Natural killer cell (primary cell): ENCODE measurements at regions not wholly inside any gene's neighbourhood (a gene's known extent, or its start where the extent isn't known, plus 50 kb on each side); places are given as distances from the start of the nearest gene placed in this dataset.
"Not testable (repeated sequence)": the region's sequence is repeated elsewhere in the genome, so short reads cannot be mapped to it uniquely, and the experiment has no call there.

Experiments used
- ATAC-seq, 3 donors: fragments of 150-1000 bp in 2 of 3; fragments of 200-7000 bp in 1 of 3; cut with Tn5 transposase; 1 replicate in 1 of 3; 2 replicates in 2 of 3; pipeline ENCODE4 v1.10.0; 2021; ENCODE audit warnings: mild to moderate bottlenecking in 2 of 3, moderate library complexity in 2 of 3
- DNase-seq, 2 donors: peaks; one replicate each; pipeline versions ENCODE4 v3.0.0 to v3.0.0-alpha.2; 2013 to 2021; ENCODE audit warnings: mixed read lengths in 1 of 2
- H3K27ac ChIP-seq: one replicate; pipeline ENCODE4 v1.5.1; 2013; ENCODE audit warnings: mild to moderate bottlenecking, low read length
- H3K27me3 ChIP-seq: one replicate; pipeline ENCODE4 v1.6.1; 2013; ENCODE audit warnings: low read length; ENCODE audit not compliant: control insufficient read depth, insufficient read depth
- H3K36me3 ChIP-seq: one replicate; pipeline ENCODE4 v1.6.1; 2013; ENCODE audit warnings: low read length; ENCODE audit not compliant: control insufficient read depth, insufficient read depth
- H3K4me1 ChIP-seq: one replicate; pipeline ENCODE4 v1.6.1; 2013; ENCODE audit warnings: low read length; ENCODE audit not compliant: control insufficient read depth, insufficient read depth
- H3K4me3 ChIP-seq: one replicate; pipeline ENCODE4 v1.5.1; 2013; ENCODE audit warnings: low read length
- H3K9me3 ChIP-seq: one replicate; pipeline ENCODE4 v1.6.1; 2013; ENCODE audit warnings: low read length; ENCODE audit not compliant: control insufficient read depth, insufficient read depth
- H3K27ac Mint-ChIP-seq, 2 donors: one replicate each; pipeline ENCODE4 v1.8.0; 2022; ENCODE audit warnings: mild to moderate bottlenecking in 2 of 2, mixed read lengths in 2 of 2, moderate library complexity in 1 of 2
- H3K27me3 Mint-ChIP-seq, 2 donors: one replicate each; pipeline ENCODE4 v1.8.0; 2022; ENCODE audit warnings: low read depth in 2 of 2, mixed read lengths in 2 of 2
- H3K36me3 Mint-ChIP-seq: one replicate; pipeline ENCODE4 v1.8.0; 2022; ENCODE audit warnings: mixed read lengths
- H3K4me1 Mint-ChIP-seq, 2 donors: one replicate each; pipeline ENCODE4 v1.8.0; 2022; ENCODE audit warnings: mixed read lengths in 2 of 2
- H3K4me3 Mint-ChIP-seq: one replicate; pipeline ENCODE4 v1.8.0; 2022; ENCODE audit warnings: mild to moderate bottlenecking, moderate library complexity, mixed read lengths
- H3K9me3 Mint-ChIP-seq, 2 donors: one replicate each; pipeline ENCODE4 v1.8.0; 2022; ENCODE audit warnings: mixed read lengths in 2 of 2
- WGBS: methylation state at CpG from one replicate; pipeline ENCODE4 v1.1.7; 2013; ENCODE audit warnings: missing lambda C conversion rate; ENCODE audit not compliant: insufficient coverage; 5-methylcytosine and 5-hydroxymethylcytosine counted together
- intact Hi-C: fragments of 100-400 bp; cut with micrococcal nuclease; formaldehyde crosslinking; loops from one replicate; pipeline ENCODE4 v1.14.2; 2022

DNA sequence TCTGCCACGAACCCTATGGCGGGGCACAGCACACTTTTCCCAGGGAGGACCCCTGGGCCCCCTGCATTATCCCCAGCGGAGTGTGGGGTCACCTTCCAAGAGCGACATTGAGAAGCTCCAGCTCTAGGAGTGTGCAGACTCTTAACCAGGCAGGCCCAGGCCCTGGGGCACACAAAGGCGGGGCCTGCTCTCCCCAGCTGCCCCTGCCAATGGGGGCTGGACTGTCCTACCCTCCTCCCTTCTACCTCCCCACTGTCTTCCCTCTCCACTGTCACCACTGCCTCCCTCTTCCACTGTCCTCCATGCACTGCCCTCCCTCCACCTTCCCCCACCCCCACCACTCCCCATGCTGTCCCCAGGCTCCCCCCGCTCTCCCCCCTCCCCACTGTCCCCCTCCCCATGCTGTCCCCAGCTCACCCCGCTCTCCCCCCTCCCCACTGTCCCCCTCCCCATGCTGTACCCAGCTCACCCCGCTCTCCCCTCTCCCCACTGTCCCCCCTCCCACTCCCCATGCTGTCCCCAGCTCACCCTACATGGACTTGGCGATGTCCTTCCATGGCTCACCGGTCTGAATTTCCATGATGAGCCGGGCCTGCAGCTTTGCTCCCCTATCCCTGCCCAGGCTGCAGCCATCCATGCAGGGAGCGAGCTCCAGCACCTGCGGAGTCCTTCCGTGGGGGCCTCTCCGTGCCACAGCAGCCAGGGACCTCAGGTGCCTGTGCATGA, 5483.6 kb upstream of the TPTE start:
- H3K4me1 Mint-ChIP-seq, H3K27ac Mint-ChIP-seq, H3K4me3 Mint-ChIP-seq, H3K36me3 ChIP-seq, H3K36me3 Mint-ChIP-seq, H3K27me3 Mint-ChIP-seq, DNase-seq, H3K27me3 ChIP-seq, H3K4me1 ChIP-seq, intact Hi-C loops, H3K9me3 Mint-ChIP-seq, H3K27ac ChIP-seq, H3K4me3 ChIP-seq, ATAC-seq, H3K9me3 ChIP-seq: not testable (repeated sequence)
- WGBS = 91% methylated on average over 5 of the region's 15 CpGs

DNA sequence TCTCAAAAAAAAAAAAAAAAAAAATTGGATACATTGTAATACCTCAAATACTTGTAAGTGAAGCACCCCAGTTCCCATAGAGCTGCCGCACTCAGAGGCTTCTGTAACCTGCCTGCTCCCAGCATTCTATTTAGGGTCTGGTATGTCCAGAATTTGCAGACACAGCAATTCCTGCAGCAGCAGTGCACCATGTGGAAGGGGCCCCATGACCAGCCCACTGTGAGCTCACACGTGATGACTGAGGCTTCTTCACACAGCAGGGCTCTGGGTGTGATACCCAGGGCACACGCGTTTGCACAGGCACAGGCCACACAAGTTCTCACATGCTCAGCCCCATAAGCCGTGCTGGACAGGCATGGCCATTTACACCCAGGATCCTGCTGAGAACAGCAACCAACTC, 5481.5 kb upstream of the TPTE start:
- peak in 1 of 3 donors; percentile 31 for ATAC-seq
- H3K4me3 Mint-ChIP-seq, H3K4me1 Mint-ChIP-seq, H3K36me3 Mint-ChIP-seq, DNase-seq, H3K36me3 ChIP-seq, H3K27me3 Mint-ChIP-seq, H3K27me3 ChIP-seq, intact Hi-C loops, H3K4me1 ChIP-seq, H3K9me3 ChIP-seq, H3K27ac ChIP-seq, H3K9me3 Mint-ChIP-seq, H3K27ac Mint-ChIP-seq, H3K4me3 ChIP-seq: not testable (repeated sequence)
- WGBS = no CpG with 5 or more reads among the region's 5 CpGs

DNA sequence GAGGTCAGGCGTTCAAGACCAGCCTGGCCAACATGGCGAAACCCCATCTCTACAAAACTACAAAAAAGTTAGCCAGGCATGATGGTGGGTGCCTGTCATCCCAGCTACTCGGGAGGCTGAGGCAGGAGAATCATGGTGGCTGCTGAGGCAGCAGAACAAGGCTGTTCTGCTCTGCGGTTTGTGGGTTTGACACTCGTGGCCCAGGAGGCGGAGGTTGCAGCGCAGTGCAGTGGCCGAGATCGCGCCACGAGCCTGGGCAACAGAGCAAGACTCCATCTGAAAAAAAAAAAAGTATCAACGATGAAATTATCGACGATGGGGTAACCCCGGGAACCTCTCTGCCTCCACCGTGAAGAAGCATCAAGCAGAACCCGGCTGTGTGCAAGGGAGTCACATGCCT, 5478.8 kb upstream of the TPTE start:
- DNase-seq, H3K27ac ChIP-seq, H3K36me3 ChIP-seq, H3K27ac Mint-ChIP-seq, H3K27me3 Mint-ChIP-seq, intact Hi-C loops, H3K36me3 Mint-ChIP-seq, H3K27me3 ChIP-seq, H3K4me3 Mint-ChIP-seq, H3K4me3 ChIP-seq, H3K9me3 ChIP-seq, H3K4me1 ChIP-seq, H3K9me3 Mint-ChIP-seq, H3K4me1 Mint-ChIP-seq: not testable (repeated sequence)
- peak; percentile 70 to 92 (median 88) for ATAC-seq
- no CpG with 5 or more reads among the region's 17 CpGs for WGBS

DNA sequence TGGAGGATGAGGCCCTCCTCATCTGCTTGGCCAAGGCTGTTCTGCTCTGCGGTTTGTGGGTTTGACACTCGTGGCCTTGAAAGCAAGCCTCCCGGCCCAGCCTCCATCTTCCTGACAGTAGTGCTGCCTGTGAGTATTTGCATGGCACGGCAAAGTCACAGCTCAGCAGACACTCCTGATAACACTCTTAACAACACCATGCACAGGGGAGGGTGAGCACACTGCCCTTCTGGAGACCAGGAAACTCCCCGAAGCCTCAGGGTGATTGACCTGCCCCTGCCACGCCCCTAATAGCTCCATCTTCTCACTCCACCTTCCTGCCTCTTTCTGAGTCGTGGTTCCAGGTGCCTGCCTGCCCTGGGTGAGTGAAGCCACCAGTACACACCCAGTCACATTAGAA, 5476.6 kb upstream of the TPTE start:
- DNase-seq, H3K27ac ChIP-seq, H3K36me3 Mint-ChIP-seq, H3K4me3 ChIP-seq, H3K36me3 ChIP-seq, intact Hi-C loops, H3K4me1 Mint-ChIP-seq, H3K9me3 ChIP-seq, H3K27me3 ChIP-seq, H3K9me3 Mint-ChIP-seq, H3K27me3 Mint-ChIP-seq, H3K4me1 ChIP-seq, H3K27ac Mint-ChIP-seq, H3K4me3 Mint-ChIP-seq: not testable (repeated sequence)
- peak in 2 of 3 donors; percentile 46 to 50 for ATAC-seq
- no CpG with 5 or more reads among the region's 7 CpGs for WGBS

DNA sequence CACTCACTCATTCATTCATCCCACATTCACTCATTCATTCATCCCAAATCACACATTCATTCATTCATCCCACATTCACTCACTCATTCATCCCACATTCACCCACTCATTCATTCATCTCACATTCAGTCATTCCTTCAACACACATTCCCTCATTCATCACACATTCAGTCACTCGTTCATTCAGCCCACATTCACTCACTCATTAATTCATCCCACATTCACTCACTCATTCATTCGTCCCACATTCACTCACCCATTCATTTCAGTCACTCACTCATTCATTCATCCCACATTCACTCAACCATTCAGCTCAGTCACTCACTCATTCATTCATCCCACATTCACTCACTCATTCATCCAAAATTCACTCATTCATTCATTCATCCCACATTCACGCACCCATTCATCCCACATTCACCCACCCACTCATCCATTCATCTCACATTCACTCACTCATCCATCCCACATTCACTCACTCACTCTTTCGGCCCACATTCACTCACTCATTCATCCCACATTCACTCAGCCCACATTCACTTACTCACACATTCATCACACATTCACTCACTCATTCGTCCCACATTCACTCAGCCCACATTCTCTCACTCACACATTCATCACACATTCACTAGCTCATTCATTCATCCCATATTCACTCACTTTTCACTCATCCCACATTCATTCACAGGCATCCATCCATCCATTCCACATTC, 5469.9 kb upstream of the TPTE start:
- intact Hi-C loops, DNase-seq, H3K36me3 ChIP-seq: not testable (repeated sequence)

DNA sequence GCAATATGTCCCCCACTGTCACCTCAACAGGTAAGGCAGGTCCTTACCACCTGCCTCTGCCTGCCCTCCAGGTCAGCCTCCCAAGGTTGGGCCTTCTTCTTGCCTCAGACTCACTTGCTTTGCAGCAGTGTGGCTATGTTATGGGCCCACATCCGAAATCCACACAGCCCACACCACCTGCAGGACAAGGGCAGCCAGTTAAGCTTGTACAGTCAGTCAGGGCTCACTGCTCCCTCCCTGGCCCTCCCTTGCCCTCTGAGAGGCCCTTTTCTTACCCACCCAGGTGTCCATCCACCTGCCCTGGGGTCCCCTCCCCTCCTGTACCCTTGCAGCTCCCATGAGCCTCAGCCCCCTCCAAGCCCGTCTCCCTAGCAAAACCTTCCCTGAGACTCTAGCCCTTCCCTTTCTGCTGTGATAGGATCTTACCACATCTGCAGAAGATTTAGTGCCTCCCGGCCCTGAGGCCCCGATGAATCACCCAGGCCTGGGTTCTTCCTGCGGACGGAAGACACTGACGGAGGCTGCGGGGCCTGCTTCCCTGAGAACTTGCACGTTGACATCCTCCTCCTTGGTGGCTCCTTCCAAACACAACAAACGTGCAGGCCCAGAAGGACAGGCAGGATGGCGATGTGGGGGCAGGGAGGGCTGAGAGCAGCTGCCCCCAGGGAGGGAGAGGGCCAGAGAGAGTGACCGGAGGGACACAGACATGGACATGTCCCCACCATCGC, 5466.2 kb upstream of the TPTE start:
- H3K36me3 Mint-ChIP-seq, H3K9me3 Mint-ChIP-seq, H3K4me1 Mint-ChIP-seq, H3K4me3 Mint-ChIP-seq, H3K27ac Mint-ChIP-seq, H3K9me3 ChIP-seq, H3K27ac ChIP-seq, ATAC-seq, H3K4me1 ChIP-seq, H3K27me3 Mint-ChIP-seq, H3K36me3 ChIP-seq, H3K27me3 ChIP-seq, H3K4me3 ChIP-seq, intact Hi-C loops, DNase-seq: not testable (repeated sequence)
- WGBS = no CpG with 5 or more reads among the region's 13 CpGs

More for the DNA sequence above, 5469.9 kb upstream of the TPTE start:
- H3K36me3 Mint-ChIP-seq, H3K9me3 Mint-ChIP-seq, H3K4me1 ChIP-seq, H3K27ac Mint-ChIP-seq, H3K4me3 Mint-ChIP-seq, H3K4me3 ChIP-seq, H3K27ac ChIP-seq, ATAC-seq, H3K9me3 ChIP-seq, H3K27me3 ChIP-seq, H3K27me3 Mint-ChIP-seq, H3K4me1 Mint-ChIP-seq: not testable (repeated sequence)
- WGBS = no CpG with 5 or more reads among the region's 5 CpGs

DNA sequence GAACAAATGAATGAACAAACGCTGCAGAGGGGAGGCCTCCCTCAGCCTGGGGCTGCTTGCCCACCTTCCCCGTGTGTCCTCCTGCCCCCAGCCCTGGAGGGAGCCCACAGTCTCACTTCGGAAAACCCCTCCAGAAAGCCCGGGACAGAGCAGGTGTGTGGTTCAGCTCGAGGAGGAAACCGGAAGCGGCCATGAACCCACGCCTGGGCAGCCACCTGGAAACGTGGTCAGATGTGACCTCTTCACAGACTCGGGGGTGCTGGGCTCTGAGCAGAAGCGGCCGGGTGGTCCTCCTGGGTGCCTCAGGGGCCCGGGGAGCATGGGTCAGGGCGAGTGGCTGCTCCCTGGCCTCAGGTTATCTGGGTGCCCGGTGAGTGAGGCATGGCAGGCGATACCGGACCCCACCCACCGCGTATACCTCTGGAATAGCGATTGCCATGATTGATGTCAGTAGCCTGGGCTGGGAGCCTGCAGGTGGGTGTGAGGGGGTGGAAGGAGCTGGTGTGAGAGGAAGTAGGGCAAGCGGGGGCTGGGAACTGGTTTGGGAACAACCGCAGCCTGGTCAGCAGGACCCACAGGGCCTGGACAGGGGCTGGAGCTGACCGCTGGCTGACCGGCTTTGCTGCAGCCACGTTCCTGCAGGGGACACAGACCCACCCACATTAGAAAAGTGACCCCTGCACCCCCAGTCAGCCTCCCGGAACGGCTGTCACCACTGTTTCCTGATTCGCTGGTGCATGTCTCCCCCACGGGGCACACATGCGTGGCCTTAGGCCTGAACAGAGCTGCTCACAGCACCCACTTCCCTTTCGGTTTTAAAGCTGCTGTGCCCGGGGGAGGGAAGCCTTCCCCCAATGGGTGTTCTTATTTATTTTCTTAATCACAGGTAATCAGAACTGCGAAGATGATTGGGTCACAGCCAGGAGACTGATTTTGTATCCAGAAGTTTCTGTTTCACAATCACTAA, 5465.1 kb upstream of the TPTE start:
- H3K4me1 Mint-ChIP-seq, H3K4me3 Mint-ChIP-seq, H3K27me3 Mint-ChIP-seq, intact Hi-C loops, H3K4me1 ChIP-seq, H3K27ac ChIP-seq, H3K9me3 Mint-ChIP-seq, H3K36me3 Mint-ChIP-seq, H3K9me3 ChIP-seq, DNase-seq, H3K4me3 ChIP-seq, H3K27ac Mint-ChIP-seq, H3K27me3 ChIP-seq, H3K36me3 ChIP-seq: not testable (repeated sequence)
- WGBS = no CpG with 5 or more reads among the region's 33 CpGs
- peak; percentile 79 to 94 (median 90) for ATAC-seq
